Fibroblast of skin of left biceps (primary cell): ENCODE measurements at regions not wholly inside any gene's neighbourhood (a gene's known extent, or its start where the extent isn't known, plus 50 kb on each side); places are given as distances from the start of the nearest gene placed in this dataset.
"Not testable (repeated sequence)": the region's sequence is repeated elsewhere in the genome, so short reads cannot be mapped to it uniquely, and the experiment has no call there.

Experiments used
- DNase-seq, 2 experiments: peaks; one replicate each; pipeline ENCODE4 v3.0.0-alpha.2; 2013; ENCODE audit warnings: low read depth in 2 of 2

- no peak for DNase-seq
Observed at GRCh38 chr10:120204877-120205276, 252.2 kb upstream of the PLPP4 start.

GRCh38 chr10:120205368-120206018 lies 251.5 kb upstream of the PLPP4 start:
- no peak for DNase-seq

- DNase-seq: no peak
Observed at GRCh38 chr10:120208488-120208887, 248.5 kb upstream of the PLPP4 start.

GRCh38 chr10:120209124-120209762 lies 247.8 kb upstream of the PLPP4 start:
- no peak for DNase-seq

- DNase-seq: no peak
Observed at GRCh38 chr10:120212275-120212674, 244.8 kb upstream of the PLPP4 start.

- DNase-seq: not testable (repeated sequence)
Observed at GRCh38 chr10:120213283-120213682, 243.7 kb upstream of the PLPP4 start.

GRCh38 chr10:120217736-120218135 lies 239.3 kb upstream of the PLPP4 start:
- DNase-seq: no peak

- DNase-seq: peak; percentile 8 to 20
Observed at GRCh38 chr10:120221873-120222485, 235.0 kb upstream of the PLPP4 start.

GRCh38 chr10:120229641-120230040 lies 227.4 kb upstream of the PLPP4 start:
- no peak for DNase-seq

- DNase-seq: not testable (repeated sequence)
Observed at GRCh38 chr10:120239695-120240094, 217.3 kb upstream of the PLPP4 start.

- DNase-seq: no peak
Observed at GRCh38 chr10:120251821-120252442, 205.1 kb upstream of the PLPP4 start.

- no peak for DNase-seq
Observed at GRCh38 chr10:120253131-120253530, 203.9 kb upstream of the PLPP4 start.

- no peak for DNase-seq
Observed at GRCh38 chr10:120260456-120260855, 196.6 kb upstream of the PLPP4 start.

- no peak for DNase-seq
Observed at GRCh38 chr10:120262857-120263547, 194.0 kb upstream of the PLPP4 start.

- no peak for DNase-seq
Observed at GRCh38 chr10:120266022-120266421, 191.0 kb upstream of the PLPP4 start.

- no peak for DNase-seq
Observed at GRCh38 chr10:120270906-120271305, 186.1 kb upstream of the PLPP4 start.

- DNase-seq: no peak
Observed at GRCh38 chr10:120271696-120272095, 185.3 kb upstream of the PLPP4 start.

- DNase-seq: no peak
Observed at GRCh38 chr10:120272350-120272749, 184.7 kb upstream of the PLPP4 start.

- no peak for DNase-seq
Observed at GRCh38 chr10:120278069-120278468, 179.0 kb upstream of the PLPP4 start.

GRCh38 chr10:120279196-120279595 lies 177.8 kb upstream of the PLPP4 start:
- no peak for DNase-seq

- DNase-seq: no peak
Observed at GRCh38 chr10:120282421-120282820, 174.6 kb upstream of the PLPP4 start.

GRCh38 chr10:120282846-120283492 lies 174.1 kb upstream of the PLPP4 start:
- no peak for DNase-seq
